Stimulated activated CD8-positive, alpha-beta memory T cell treated with anti-CD3 and anti-CD28 coated beads, Interleukin-4, amount 100 ng/mL, for 48 hours (primary cell): ENCODE measurements at regions not wholly inside any gene's neighbourhood (a gene's known extent, or its start where the extent isn't known, plus 50 kb on each side); places are given as distances from the start of the nearest gene placed in this dataset.

Experiments
- DNase-seq: peaks from one replicate; pipeline ENCODE4 v3.0.0-alpha.2; 2020

- no peak for DNase-seq
These were observed 183.8 kb upstream of the CWC22 start for GRCh38 chr2:180190851-180191250.

- no peak for DNase-seq
These were observed 180.5 kb upstream of the CWC22 start for GRCh38 chr2:180187611-180188010.

GRCh38 chr2:180184506-180184905, 177.4 kb upstream of the CWC22 start:
- no peak for DNase-seq

DNA sequence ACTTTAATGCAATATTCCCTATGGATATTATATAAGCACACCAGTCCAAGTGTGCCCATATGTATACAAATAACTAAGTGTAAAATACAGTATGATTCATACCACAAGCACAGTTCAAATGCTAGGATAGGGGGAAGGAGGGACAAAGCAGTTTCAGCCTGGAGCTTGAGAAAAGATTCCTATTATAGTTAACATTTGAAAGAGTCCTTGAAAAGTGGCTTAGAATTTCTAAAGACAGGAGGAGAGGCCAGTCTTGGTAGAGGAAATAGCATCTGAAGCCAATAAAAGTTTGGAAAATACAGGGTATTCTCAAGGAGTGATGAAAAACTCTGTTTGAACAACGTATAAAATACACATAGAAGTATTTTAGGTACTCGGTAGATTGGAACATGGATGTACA, 173.4 kb upstream of the CWC22 start:
- DNase-seq = no peak

DNA sequence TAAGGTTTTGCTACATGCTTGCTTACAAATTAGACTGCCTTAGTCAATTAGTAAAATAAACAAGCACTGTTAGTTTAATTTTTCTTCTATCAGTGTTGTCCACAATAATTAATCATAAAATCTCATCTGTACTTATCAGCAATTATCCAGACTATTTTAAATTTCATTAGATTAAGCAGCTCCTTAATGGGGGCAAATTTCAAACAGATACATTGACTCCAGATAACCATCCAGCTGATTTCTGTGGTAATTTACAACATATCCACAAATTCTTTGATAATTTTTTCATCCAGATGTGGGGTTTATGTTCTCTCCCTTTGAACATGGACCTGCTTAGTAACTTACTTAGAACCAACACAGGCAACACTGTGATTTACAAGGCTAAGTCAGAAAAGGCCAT, 170.4 kb upstream of the CWC22 start:
- no peak for DNase-seq

- no peak for DNase-seq
These were observed 168.6 kb upstream of the CWC22 start for GRCh38 chr2:180175736-180176135.

- DNase-seq = no peak
These were observed 167.5 kb upstream of the CWC22 start for GRCh38 chr2:180174580-180174979.

- DNase-seq = no peak
These were observed 162.4 kb upstream of the CWC22 start for GRCh38 chr2:180169474-180169873.

- no peak for DNase-seq
These were observed 154.3 kb upstream of the CWC22 start for GRCh38 chr2:180161415-180161814.

- DNase-seq = no peak
These were observed 152.8 kb upstream of the CWC22 start for GRCh38 chr2:180159921-180160320.

GRCh38 chr2:180158961-180159360, 151.9 kb upstream of the CWC22 start:
- no peak for DNase-seq

DNA sequence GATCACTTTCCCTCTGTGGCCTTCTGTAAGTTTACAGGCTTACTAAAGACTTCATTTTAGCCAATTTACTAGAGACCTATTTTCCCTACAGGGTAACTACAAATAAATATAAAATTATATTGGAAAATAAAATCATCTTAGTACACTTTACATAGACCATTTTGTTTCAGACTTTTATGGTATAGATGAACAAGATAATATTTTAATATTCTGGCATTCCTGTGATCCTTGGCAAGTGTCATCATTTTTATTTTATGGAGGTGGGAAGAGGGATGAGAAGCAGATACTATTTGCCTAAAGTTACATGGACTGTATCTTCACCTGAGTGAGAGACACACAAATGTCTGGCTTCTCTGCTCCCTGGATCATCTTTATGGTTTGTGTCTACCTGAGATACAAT, 149.6 kb upstream of the CWC22 start:
- DNase-seq = no peak

DNA sequence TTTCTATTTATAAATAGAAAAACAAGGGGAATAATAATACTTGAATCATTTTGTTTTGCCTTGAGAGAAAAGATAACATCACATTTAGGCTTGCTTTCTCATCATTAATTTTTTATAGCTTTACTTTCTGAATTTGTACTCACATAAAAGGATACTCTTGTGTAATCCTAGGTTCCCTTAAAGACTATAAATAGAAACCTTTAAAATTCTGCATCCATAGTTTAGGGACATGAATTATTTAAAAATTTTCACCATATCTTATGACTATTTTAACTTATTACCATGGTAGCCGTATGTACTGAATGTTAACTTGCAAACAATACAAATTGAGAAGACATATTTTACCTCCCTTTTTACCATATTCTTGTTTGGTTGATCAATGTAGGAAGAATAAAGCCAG, 143.5 kb upstream of the CWC22 start:
- DNase-seq = no peak

DNA sequence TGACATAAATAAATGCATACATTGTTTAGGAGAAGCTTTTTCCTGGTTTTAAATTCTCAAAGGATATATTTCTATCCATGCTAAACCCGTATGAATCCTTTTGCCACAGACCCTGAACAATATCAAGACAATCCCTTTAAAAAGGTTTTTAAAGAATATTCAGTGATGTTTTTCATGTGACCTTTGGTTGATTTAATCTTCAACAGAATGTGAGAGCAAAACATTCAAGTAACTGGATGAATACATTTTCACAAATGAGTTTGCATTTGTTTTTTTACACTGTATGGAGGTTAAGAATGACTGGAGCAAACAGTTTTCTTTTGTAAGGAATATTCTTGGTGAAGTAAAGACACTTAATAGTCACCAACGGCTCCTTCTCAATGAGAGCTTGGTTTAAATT, 139.4 kb upstream of the CWC22 start:
- no peak for DNase-seq

- DNase-seq = no peak
These were observed 139.0 kb upstream of the CWC22 start for GRCh38 chr2:180146114-180146513.

GRCh38 chr2:180145163-180145562, 138.1 kb upstream of the CWC22 start:
- DNase-seq = no peak

DNA sequence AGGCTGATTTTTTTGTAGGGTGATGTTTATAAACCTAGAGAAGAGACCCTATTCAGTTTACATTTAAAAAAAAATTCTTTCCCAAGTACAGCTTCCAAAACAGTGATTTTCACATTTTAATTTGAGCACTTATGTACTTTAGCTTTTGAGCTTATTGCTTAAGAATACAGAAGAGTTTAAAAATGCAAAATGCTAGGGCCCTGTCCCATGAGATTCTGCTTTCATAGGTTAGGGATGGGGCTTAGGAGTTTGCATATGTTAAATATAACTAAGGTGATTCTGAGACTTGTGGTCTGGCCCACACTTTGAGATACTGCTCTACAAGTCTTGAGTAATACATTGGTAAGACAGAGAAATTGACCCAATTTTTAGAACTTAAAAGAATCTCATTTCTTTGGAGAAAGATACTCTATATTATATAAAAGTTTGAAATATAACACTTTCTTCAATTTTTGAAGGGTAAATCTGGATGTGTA, 137.3 kb upstream of the CWC22 start:
- DNase-seq = no peak

DNA sequence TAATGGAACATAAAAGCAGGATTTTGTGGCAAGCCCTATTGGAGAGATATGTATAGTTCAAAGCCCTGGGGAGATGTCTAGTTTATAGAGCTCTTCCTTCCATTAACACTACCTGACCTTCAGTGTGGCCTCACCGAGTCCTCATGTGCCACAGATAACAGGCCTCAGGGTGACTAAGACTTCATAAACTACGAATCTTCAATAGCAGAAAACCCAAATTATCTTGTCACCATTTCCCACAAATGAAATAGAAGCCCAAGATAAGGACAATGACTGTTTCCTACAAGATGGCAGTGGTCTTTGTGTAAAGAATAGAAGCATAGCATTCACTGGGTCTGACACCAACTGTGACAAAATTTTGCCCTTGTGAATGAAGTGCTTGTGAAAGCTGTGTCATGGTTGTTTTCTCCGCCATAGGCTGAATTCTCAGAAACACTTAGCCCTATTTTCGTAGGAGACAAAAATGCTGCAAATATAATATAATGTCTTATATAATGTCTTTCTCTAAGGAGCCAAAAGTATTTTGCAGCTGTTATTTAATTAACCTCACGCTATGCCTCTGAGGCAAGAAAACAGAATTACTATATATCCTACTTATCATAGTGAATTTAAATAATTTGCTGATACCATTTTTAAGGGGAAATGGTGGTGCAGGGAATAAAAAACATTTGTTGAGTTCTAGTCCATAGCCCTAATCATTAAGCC, 136.7 kb upstream of the CWC22 start:
- no peak for DNase-seq

GRCh38 chr2:180141600-180141999, 134.5 kb upstream of the CWC22 start:
- no peak for DNase-seq

DNA sequence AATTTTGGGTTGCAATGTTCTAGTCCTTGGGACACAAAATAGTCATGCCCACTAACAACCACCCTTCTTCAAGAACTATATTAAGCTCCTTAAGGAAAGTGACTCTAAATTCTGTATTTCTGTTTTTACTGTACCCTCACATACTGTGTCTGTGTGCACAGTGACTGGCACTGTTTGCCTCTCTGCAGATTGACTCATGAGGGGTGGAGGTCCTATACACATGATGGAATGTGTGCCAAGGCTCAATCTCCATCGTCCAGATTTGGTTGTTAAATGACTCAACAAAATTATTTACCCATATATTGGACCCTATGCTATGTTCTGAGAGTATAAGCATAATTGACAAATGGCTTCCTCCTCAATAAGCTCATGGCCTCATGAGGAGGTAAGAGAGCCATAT, 126.6 kb upstream of the CWC22 start:
- DNase-seq = no peak

DNA sequence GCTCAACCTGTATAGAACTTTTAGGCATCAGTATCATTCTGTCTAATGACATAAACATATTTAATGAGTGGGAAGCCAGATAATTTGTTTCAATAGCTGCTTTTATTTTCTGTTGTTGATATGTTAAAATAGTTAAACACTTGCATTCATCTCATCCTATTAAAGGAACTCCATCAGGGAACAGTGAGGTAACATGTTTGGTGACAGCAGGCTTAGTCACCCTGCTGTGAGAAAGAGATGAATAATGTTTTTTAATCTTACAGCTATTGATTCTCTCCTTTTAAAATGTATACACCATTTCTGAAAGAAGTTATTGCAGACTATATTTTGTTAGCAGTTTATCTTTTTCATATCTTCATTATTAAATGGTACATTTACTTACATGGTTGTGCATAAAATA, 123.3 kb upstream of the CWC22 start:
- no peak for DNase-seq

GRCh38 chr2:180128861-180129260, 121.8 kb upstream of the CWC22 start:
- no peak for DNase-seq

GRCh38 chr2:180125245-180125962, 118.3 kb upstream of the CWC22 start:
- peak; percentile 45 for DNase-seq

DNA sequence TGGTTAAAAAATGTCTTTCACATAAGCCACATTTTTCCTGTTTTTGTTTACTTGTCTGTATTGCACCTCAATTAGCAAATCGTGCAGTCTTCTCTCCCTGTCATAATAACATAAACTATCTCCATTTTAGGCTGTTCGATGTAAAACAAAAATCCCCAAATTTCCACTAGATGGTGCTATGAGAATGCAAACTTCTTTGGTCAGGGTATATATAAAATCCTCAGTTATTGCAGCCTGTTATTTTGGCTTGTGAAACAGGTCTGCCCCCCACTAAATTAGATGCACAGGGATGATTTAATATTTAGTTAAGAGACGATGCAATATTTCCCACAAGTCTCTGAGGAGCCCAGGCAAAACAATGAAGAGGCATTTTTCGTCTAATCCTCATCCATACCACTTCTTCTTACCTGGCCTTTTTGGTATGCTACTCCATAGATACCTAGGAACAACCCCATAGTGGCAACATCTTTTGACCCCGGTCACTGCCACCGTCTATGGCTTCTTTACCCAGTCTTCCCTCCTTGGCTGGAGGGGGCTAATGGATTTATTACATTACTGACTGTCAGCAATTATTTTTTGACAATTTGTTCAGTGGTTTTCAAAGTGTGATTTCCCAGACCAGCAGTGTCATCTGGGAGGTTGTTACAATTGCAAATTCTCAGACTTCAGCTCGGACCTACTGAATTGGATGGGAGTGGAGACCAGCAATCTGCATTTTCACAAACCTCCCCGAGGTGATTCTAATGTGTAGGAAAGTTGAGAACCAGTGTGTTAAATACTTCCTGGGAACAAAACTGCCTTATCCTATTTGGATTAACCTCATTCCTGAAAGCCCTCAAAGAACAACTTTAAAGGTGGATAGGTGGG, 117.4 kb upstream of the CWC22 start:
- DNase-seq = no peak
